Esophagus (tissue), 2 donors: ENCODE measurements at regions not wholly inside any gene's neighbourhood (a gene's known extent, or its start where the extent isn't known, plus 50 kb on each side); places are given as distances from the start of the nearest gene placed in this dataset.

Experiments
- H3K27ac ChIP-seq, 2 donors: one replicate each; pipeline ENCODE4 v1.5.1; 2013; ENCODE audit warnings: low read depth in 2 of 2, mild to moderate bottlenecking in 2 of 2, inconsistent platforms in 1 of 2, low read length in 1 of 2, moderate library complexity in 1 of 2
- H3K27me3 ChIP-seq, 2 donors: one replicate each; pipeline ENCODE4 v1.6.1; 2013; ENCODE audit warnings: low read length in 2 of 2, control low read depth in 1 of 2, mild to moderate bottlenecking in 1 of 2; ENCODE audit not compliant: insufficient read depth in 2 of 2, control insufficient read depth in 1 of 2
- H3K36me3 ChIP-seq, 2 donors: one replicate each; pipeline ENCODE4 v1.6.1; 2013; ENCODE audit warnings: low read length in 1 of 2; ENCODE audit not compliant: control insufficient read depth in 2 of 2, insufficient read depth in 2 of 2
- H3K4me1 ChIP-seq, 2 donors: one replicate each; pipeline ENCODE4 v1.6.1; 2013; ENCODE audit warnings: low read length in 1 of 2; ENCODE audit not compliant: control insufficient read depth in 2 of 2, insufficient read depth in 2 of 2
- H3K4me3 ChIP-seq, 2 donors: one replicate each; pipeline ENCODE4 v1.5.1; 2013; ENCODE audit warnings: low read length in 2 of 2, mild to moderate bottlenecking in 2 of 2, low read depth in 1 of 2, moderate library complexity in 1 of 2
- H3K9me3 ChIP-seq, 2 donors: one replicate each; pipeline ENCODE4 v1.6.1; 2013; ENCODE audit warnings: mild to moderate bottlenecking in 2 of 2, low read depth in 1 of 2, low read length in 1 of 2, moderate library complexity in 1 of 2; ENCODE audit not compliant: control insufficient read depth in 2 of 2, insufficient read depth in 1 of 2
- WGBS, 2 donors: extraction: QIAGEN DNeasy Blood & Tissue Kit; methylation state at CpG; one replicate each; pipeline ENCODE4 v1.1.7; 2013; 5-methylcytosine and 5-hydroxymethylcytosine counted together
- donor health status: healthy with polysubstance abuse.
- donor health status: Bipolar disorder and iron deficiency.

GRCh38 chr18:51383711-51384110, 186.2 kb upstream of the MEX3C start:
- no peaks in the 10 kb centered on the region for H3K9me3 ChIP-seq
- H3K4me3 ChIP-seq = no peak overlapping the region
- H3K27me3 ChIP-seq = no peaks in the 10 kb centered on the region
- H3K4me1 ChIP-seq = no peaks in the 10 kb centered on the region
- H3K27ac ChIP-seq = no peak overlapping the region
- WGBS, 2 donors = 68 to 84% methylated on average over 1 of the region's 1 CpG
- no peaks in the 10 kb centered on the region for H3K36me3 ChIP-seq

- Histone ChIP-seq H3K9me3 (no peaks in the 10 kb centered on the region), H3K4me3 (no peak overlapping the region), H3K4me1 (no peaks in the 10 kb centered on the region), H3K27ac (no peak overlapping the region), H3K36me3 (no peaks in the 10 kb centered on the region), H3K27me3 (no peaks in the 10 kb centered on the region)
- WGBS, 2 donors = 60 to 77% methylated on average over 2 of the region's 2 CpGs
These were observed 187.8 kb upstream of the MEX3C start for GRCh38 chr18:51385270-51385669.

- no peaks in the 10 kb centered on the region for H3K36me3 ChIP-seq
These were observed 193.2 kb upstream of the MEX3C start for GRCh38 chr18:51390702-51391101.

DNA sequence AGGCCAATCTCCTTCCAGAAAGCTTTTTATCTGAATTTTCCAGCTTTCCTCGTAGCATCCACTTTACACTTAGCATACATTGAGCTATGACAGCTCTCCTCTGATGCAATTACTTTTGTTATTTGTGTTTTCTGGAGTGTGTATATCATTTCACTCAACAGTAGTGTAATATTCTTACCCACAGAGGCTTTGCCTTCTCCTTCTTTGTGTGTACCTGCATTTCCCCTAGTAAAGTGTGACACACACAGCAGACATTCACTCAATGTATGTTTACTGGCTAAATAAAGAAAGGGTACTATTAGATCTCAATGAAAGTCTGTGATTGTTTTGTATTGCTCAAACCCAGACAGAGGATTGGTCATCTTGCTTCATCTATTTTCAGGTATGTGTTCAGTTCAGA, 193.7 kb upstream of the MEX3C start:
- Histone ChIP-seq H3K27ac (no peak overlapping the region), H3K27me3 (no peaks in the 10 kb centered on the region), H3K4me3 (no peak overlapping the region), H3K36me3 (no peaks in the 10 kb centered on the region), H3K4me1 (no peaks in the 10 kb centered on the region), H3K9me3 (no peaks in the 10 kb centered on the region)
- 74 to 89% methylated on average over 1 of the region's 1 CpG for WGBS, 2 donors

More at GRCh38 chr18:51390702-51391101, 193.2 kb upstream of the MEX3C start:
- Histone ChIP-seq H3K4me1 (no peaks in the 10 kb centered on the region), H3K27me3 (no peaks in the 10 kb centered on the region), H3K27ac (no peak overlapping the region), H3K9me3 (no peaks in the 10 kb centered on the region), H3K4me3 (no peak overlapping the region)
- WGBS, 2 donors = 64 to 82% methylated on average over 3 of the region's 3 CpGs

- H3K4me3 ChIP-seq = no peak overlapping the region
- H3K9me3 ChIP-seq = no peaks in the 10 kb centered on the region
- H3K27me3 ChIP-seq = no peaks in the 10 kb centered on the region
- H3K4me1 ChIP-seq = no peaks in the 10 kb centered on the region
- H3K36me3 ChIP-seq = no peaks in the 10 kb centered on the region
- H3K27ac ChIP-seq = no peak overlapping the region
- WGBS, 2 donors = 73 to 82% methylated on average over 5 of the region's 5 CpGs
These were observed 194.2 kb upstream of the MEX3C start for GRCh38 chr18:51391731-51392130.

DNA sequence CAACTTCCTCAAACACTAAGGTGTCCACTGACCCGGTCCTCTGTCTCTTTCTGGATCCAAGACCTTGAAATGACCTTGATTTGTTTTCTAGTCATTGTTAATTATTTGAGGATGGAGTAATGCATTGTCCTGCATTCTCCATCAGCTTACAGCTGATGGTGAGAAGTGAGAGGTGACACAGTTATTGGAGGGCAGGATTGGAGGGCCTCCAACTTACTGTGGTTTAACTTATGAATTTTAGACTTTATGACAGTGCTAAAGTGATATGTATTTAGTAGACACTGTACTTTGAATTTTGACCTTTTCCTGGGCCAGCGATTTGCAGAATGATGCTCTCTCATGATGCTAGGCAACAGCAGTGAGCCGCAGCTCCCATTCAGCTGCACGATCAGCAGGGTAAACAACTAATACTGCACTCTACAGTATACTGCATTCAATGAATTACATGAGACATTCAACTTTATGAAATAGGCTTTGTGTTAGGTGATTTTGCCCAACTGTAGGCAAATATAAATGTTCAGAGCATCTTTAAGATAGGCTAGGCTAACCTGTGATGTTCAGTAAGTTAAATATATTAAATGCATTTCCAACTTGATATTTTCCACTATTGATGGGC, 200.0 kb upstream of the MEX3C start:
- Histone ChIP-seq H3K36me3 (no peaks in the 10 kb centered on the region), H3K4me3 (no peak overlapping the region), H3K27me3 (no peaks in the 10 kb centered on the region), H3K27ac (no peak overlapping the region), H3K4me1 (no peaks in the 10 kb centered on the region), H3K9me3 (no peaks in the 10 kb centered on the region)
- 79 to 80% methylated on average over 4 of the region's 4 CpGs for WGBS, 2 donors

- no peaks in the 10 kb centered on the region for H3K27me3 ChIP-seq
- H3K4me1 ChIP-seq = no peaks in the 10 kb centered on the region
- H3K27ac ChIP-seq = no peak overlapping the region
- H3K4me3 ChIP-seq = no peak overlapping the region
- H3K9me3 ChIP-seq = no peaks in the 10 kb centered on the region
- 78 to 86% methylated on average over 1 of the region's 1 CpG for WGBS, 2 donors
- H3K36me3 ChIP-seq = no peaks in the 10 kb centered on the region
These were observed 200.6 kb upstream of the MEX3C start for GRCh38 chr18:51398104-51398503.

GRCh38 chr18:51399491-51400122, 202.1 kb upstream of the MEX3C start:
- no peaks in the 10 kb centered on the region for H3K27me3 ChIP-seq
- no peak overlapping the region for H3K4me3 ChIP-seq

DNA sequence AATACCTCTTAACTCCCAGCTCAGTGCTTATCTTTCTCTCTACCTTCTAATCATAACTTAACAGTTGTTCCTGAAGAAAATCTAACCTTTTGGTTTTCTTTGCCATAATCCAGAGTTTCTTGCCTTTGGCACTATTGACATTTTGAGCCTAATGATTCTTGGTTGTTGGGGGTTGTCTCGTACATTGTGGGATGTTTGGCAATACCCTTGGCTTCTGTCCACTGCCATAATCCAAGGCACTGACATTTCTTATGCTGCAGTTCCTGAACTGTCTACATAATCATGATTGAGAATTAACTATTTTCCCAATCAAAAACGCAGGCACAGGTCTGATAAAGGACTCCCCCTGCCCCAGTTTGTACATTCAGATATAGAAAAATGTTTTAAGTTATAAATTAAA, 203.2 kb upstream of the MEX3C start:
- Histone ChIP-seq H3K27ac (no peak overlapping the region), H3K9me3 (no peaks in the 10 kb centered on the region), H3K4me1 (no peaks in the 10 kb centered on the region), H3K36me3 (no peaks in the 10 kb centered on the region), H3K4me3 (no peak overlapping the region), H3K27me3 (no peaks in the 10 kb centered on the region)
- 32 to 34% methylated on average over 2 of the region's 2 CpGs for WGBS, 2 donors

More at GRCh38 chr18:51399491-51400122, 202.1 kb upstream of the MEX3C start:
- H3K27ac ChIP-seq = no peak overlapping the region
- H3K9me3 ChIP-seq = no peaks in the 10 kb centered on the region
- H3K36me3 ChIP-seq = no peaks in the 10 kb centered on the region
- 90 to 93% methylated on average over 11 of the region's 11 CpGs for WGBS, 2 donors
- no peaks in the 10 kb centered on the region for H3K4me1 ChIP-seq

DNA sequence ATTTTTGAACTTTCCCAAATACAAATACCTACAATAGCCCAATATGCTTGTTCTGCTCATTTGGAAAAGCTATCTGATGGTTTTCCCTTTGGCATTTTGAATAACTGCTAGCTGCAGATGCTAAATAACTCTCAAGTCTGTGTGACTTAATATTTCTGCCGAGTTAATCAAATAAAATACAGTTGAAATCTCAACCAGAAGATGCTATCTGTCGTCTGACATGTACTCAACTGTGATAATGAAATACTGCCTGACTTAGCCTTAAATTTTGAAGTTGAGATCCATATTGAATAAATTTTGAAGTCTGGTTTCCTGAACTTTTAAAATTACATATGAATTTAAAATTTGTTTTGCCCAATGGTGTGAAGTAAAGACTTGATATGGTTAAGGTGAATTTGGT, 204.4 kb upstream of the MEX3C start:
- Histone ChIP-seq H3K4me3 (no peak overlapping the region), H3K27me3 (no peaks in the 10 kb centered on the region), H3K4me1 (no peaks in the 10 kb centered on the region), H3K27ac (no peak overlapping the region), H3K36me3 (no peaks in the 10 kb centered on the region), H3K9me3 (no peaks in the 10 kb centered on the region)
- 71 to 83% methylated on average over 2 of the region's 2 CpGs for WGBS, 2 donors
